ENCODE measurements at regions not wholly inside any gene's neighbourhood (a gene's known extent, or its start where the extent isn't known, plus 50 kb on each side); places are given as distances from the start of the nearest gene placed in this dataset.
"Not testable (repeated sequence)": the region's sequence is repeated elsewhere in the genome, so short reads cannot be mapped to it uniquely, and the experiment has no call there.

- DNase-seq, result no peak
Observed at GRCh38 chr1:95631695-95632094, 397.7 kb downstream of the RWDD3 start.

GRCh38 chr1:95635811-95636210 is 401.8 kb downstream of the RWDD3 start:
- no peak for DNase-seq

GRCh38 chr1:95636897-95637296 is 402.9 kb downstream of the RWDD3 start:
- DNase-seq, result no peak

GRCh38 chr1:95640746-95641145 is 406.7 kb downstream of the RWDD3 start:
- DNase-seq, result no peak

GRCh38 chr1:95641386-95641785 is 407.4 kb downstream of the RWDD3 start:
- DNase-seq, result no peak

- no peak for DNase-seq
Observed at GRCh38 chr1:95642035-95642434, 408.0 kb downstream of the RWDD3 start.

- DNase-seq, result no peak
Observed at GRCh38 chr1:95643071-95643470, 409.1 kb downstream of the RWDD3 start.

- DNase-seq, result not testable (repeated sequence)
Observed at GRCh38 chr1:95645126-95645525, 411.1 kb downstream of the RWDD3 start.

GRCh38 chr1:95650631-95651030 is 416.6 kb downstream of the RWDD3 start:
- DNase-seq, result no peak

- no peak for DNase-seq
Observed at GRCh38 chr1:95652423-95652965, 418.5 kb downstream of the RWDD3 start.

- DNase-seq, result no peak
Observed at GRCh38 chr1:95653618-95654017, 419.6 kb downstream of the RWDD3 start.

- DNase-seq, result no peak
Observed at GRCh38 chr1:95655321-95656020, 421.5 kb downstream of the RWDD3 start.

- DNase-seq, result no peak
Observed at GRCh38 chr1:95657248-95657647, 423.2 kb downstream of the RWDD3 start.

- DNase-seq, result no peak
Observed at GRCh38 chr1:95659166-95659565, 425.2 kb downstream of the RWDD3 start.

GRCh38 chr1:95659588-95659987 is 425.6 kb downstream of the RWDD3 start:
- DNase-seq, result no peak

- DNase-seq, result no peak
Observed at GRCh38 chr1:95660736-95661135, 426.7 kb downstream of the RWDD3 start.

GRCh38 chr1:95663530-95663929 is 429.5 kb downstream of the RWDD3 start:
- not testable (repeated sequence) for DNase-seq

GRCh38 chr1:95668165-95668564 is 434.2 kb downstream of the RWDD3 start:
- no peak for DNase-seq

- not testable (repeated sequence) for DNase-seq
Observed at GRCh38 chr1:95669638-95670037, 435.6 kb downstream of the RWDD3 start.

GRCh38 chr1:95671098-95671497 is 437.1 kb downstream of the RWDD3 start:
- no peak for DNase-seq

GRCh38 chr1:95679262-95679661 is 445.3 kb downstream of the RWDD3 start:
- no peak for DNase-seq

GRCh38 chr1:95685081-95685480 is 451.1 kb downstream of the RWDD3 start:
- no peak for DNase-seq

GRCh38 chr1:95686217-95686616 is 452.2 kb downstream of the RWDD3 start:
- DNase-seq, result no peak

- no peak for DNase-seq
Observed at GRCh38 chr1:95699149-95699953, 465.3 kb downstream of the RWDD3 start.
